ENCODE measurements at regions not wholly inside any gene's neighbourhood (a gene's known extent, or its start where the extent isn't known, plus 50 kb on each side); places are given as distances from the start of the nearest gene placed in this dataset.

DNA sequence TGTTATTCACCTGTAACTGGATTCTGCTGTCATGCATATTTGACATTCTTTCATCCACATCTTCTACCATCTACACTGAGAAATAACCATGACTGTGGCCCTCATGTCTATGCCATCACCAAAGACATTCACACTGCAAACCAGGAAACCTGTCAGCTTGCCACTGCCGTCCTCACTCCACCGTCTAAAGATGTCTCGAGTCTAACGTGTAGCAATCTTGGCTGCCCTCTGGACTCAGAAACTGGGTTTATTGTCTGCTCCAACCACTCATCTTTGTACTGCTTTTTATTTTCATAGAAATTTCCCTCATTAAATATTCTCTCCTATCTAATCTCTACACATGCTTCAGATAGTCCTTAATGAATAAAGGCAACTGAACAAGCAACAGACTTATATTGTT, 57.1 kb downstream of the CRYGS start (continued):
- TF ChIP-seq, protein P1, sequence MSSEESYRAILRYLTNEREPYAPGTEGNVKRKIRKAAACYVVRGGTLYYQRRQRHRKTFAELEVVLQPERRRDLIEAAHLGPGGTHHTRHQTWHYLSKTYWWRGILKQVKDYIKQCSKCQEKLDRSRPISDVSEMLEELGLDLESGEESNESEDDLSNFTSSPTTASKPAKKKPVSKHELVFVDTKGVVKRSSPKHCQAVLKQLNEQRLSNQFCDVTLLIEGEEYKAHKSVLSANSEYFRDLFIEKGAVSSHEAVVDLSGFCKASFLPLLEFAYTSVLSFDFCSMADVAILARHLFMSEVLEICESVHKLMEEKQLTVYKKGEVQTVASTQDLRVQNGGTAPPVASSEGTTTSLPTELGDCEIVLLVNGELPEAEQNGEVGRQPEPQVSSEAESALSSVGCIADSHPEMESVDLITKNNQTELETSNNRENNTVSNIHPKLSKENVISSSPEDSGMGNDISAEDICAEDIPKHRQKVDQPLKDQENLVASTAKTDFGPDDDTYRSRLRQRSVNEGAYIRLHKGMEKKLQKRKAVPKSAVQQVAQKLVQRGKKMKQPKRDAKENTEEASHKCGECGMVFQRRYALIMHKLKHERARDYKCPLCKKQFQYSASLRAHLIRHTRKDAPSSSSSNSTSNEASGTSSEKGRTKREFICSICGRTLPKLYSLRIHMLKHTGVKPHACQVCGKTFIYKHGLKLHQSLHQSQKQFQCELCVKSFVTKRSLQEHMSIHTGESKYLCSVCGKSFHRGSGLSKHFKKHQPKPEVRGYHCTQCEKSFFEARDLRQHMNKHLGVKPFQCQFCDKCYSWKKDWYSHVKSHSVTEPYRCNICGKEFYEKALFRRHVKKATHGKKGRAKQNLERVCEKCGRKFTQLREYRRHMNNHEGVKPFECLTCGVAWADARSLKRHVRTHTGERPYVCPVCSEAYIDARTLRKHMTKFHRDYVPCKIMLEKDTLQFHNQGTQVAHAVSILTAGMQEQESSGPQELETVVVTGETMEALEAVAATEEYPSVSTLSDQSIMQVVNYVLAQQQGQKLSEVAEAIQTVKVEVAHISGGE (CRISPR knock-in tag; IDR thresholded peaks at IDR 0.05) = no peak
- TF ChIP-seq, protein P2, sequence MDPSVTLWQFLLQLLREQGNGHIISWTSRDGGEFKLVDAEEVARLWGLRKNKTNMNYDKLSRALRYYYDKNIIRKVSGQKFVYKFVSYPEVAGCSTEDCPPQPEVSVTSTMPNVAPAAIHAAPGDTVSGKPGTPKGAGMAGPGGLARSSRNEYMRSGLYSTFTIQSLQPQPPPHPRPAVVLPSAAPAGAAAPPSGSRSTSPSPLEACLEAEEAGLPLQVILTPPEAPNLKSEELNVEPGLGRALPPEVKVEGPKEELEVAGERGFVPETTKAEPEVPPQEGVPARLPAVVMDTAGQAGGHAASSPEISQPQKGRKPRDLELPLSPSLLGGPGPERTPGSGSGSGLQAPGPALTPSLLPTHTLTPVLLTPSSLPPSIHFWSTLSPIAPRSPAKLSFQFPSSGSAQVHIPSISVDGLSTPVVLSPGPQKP (IDR thresholded peaks at IDR 0.05; ENCODE audit: low read depth, low read length) = no peak
- TF ChIP-seq KDM1A (IDR thresholded peaks at IDR 0.05; ENCODE audit: borderline replicate concordance) = no peak
- TF ChIP-seq, protein P3, sequence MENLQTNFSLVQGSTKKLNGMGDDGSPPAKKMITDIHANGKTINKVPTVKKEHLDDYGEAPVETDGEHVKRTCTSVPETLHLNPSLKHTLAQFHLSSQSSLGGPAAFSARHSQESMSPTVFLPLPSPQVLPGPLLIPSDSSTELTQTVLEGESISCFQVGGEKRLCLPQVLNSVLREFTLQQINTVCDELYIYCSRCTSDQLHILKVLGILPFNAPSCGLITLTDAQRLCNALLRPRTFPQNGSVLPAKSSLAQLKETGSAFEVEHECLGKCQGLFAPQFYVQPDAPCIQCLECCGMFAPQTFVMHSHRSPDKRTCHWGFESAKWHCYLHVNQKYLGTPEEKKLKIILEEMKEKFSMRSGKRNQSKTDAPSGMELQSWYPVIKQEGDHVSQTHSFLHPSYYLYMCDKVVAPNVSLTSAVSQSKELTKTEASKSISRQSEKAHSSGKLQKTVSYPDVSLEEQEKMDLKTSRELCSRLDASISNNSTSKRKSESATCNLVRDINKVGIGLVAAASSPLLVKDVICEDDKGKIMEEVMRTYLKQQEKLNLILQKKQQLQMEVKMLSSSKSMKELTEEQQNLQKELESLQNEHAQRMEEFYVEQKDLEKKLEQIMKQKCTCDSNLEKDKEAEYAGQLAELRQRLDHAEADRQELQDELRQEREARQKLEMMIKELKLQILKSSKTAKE (IDR thresholded peaks at IDR 0.05; ENCODE audit: low read depth, poor library complexity, severe bottlenecking) = no peak
- no peak for TF ChIP-seq BRCA1 (IDR thresholded peaks at IDR 0.05; ENCODE audit: low read depth, low read length)
- no peak for TF ChIP-seq PAX8 (IDR thresholded peaks at IDR 0.05)
- TF ChIP-seq STAT1 (conservative IDR thresholded peaks at IDR 0.05) = no peak
- no peak for TF ChIP-seq SMAD1 (IDR thresholded peaks at IDR 0.05; ENCODE audit: low read depth, partially characterized antibody)
- TF ChIP-seq SMC3 (IDR thresholded peaks at IDR 0.05; ENCODE audit: borderline replicate concordance, low read length) = no peak
- TF ChIP-seq ZSCAN29 (IDR thresholded peaks at IDR 0.05) = no peak
- TF ChIP-seq PML (IDR thresholded peaks at IDR 0.05; ENCODE audit: low read length) = no peak
- TF ChIP-seq MTA3 (IDR thresholded peaks at IDR 0.05; ENCODE audit: borderline replicate concordance, low read length) = no peak
